HepG2 (cell line): ENCODE measurements at regions not wholly inside any gene's neighbourhood (a gene's known extent, or its start where the extent isn't known, plus 50 kb on each side); places are given as distances from the start of the nearest gene placed in this dataset.

Source experiments
- ATAC-seq: fragments of 200-7000 bp; cut with Tn5 transposase; 3 replicates; pipeline ENCODE4 v1.9.1; 2020; ENCODE audit warnings: mild to moderate bottlenecking, moderate library complexity
- BruUV-seq: library from RNA; stranded (reverse); fragments of 400-500 nt; replicated peaks from 2 replicates; lab custom pipeline; 2021; lab: Mats Ljungman, UMichigan
- CTCF ChIA-PET: fragments of 300-600 bp; formaldehyde crosslinking; extraction: SDS; loops from one replicate; lab custom pipeline; 2021; ENCODE audit warnings: low total read pairs, inconsistent platforms, low intra/inter-chr PET ratio; lab: Yijun Ruan, JAX
- POLR2A ChIA-PET: fragments of 350-600 bp; sonication (Branson Sonifier 250); formaldehyde crosslinking; loops from one replicate; lab custom pipeline; 2020; ENCODE audit warnings: antibody characterized with exemption, inconsistent platforms; lab: Yijun Ruan, JAX
- DNase-seq: peaks from one replicate; pipeline ENCODE4 v3.0.0-alpha.2; 2015; ENCODE audit warnings: low spot score
- FAIRE-seq: peaks from 3 replicates; lab custom pipeline; 2011; peaks lifted over from hg19 to GRCh38; lab: Jason Lieb, UNC
- H2AFZ ChIP-seq: one replicate; pipeline ENCODE4 v1.6.1; 2011; ENCODE audit warnings: low read length, inconsistent platforms
- H3K27ac ChIP-seq: fragments of 300-600 bp; 3 replicates; pipeline ENCODE4 v1.8.0; 2011; ENCODE audit warnings: mixed run types, mild to moderate bottlenecking, mixed read lengths, low read length, inconsistent platforms; ENCODE audit not compliant: insufficient read depth; ENCODE audit errors: extremely low read length
- H3K27me3 ChIP-seq, 2 experiments: fragments of 200-600 bp in 1 of 2; 2 replicates in 1 of 2; 3 replicates in 1 of 2; pipeline versions ENCODE4 v1.6.0 to v1.8.0; 2011; ENCODE audit warnings: low read length in 2 of 2, mild to moderate bottlenecking in 2 of 2, moderate library complexity in 2 of 2, inconsistent platforms in 1 of 2; ENCODE audit not compliant: insufficient read depth in 2 of 2, control insufficient read depth in 1 of 2
- H3K36me3 ChIP-seq, 2 experiments: fragments of 200-600 bp in 1 of 2; replicated peaks in 1 of 2; 2 replicates in 1 of 2; 3 replicates in 1 of 2; pipeline versions ENCODE4 v1.5.1 to v1.8.0; 2011; ENCODE audit warnings: low read length in 2 of 2, inconsistent platforms in 1 of 2; ENCODE audit not compliant: insufficient read depth in 2 of 2, control insufficient read depth in 1 of 2
- H3K4me1 ChIP-seq: 2 replicates; pipeline ENCODE4 v1.5.1; 2012; ENCODE audit warnings: low read length, inconsistent platforms; ENCODE audit not compliant: insufficient read depth
- H3K4me2 ChIP-seq: 2 replicates; pipeline ENCODE4 v1.6.0; 2011; ENCODE audit warnings: low read depth, low read length, inconsistent platforms
- H3K4me3 ChIP-seq, 3 experiments: fragments of 200-600 bp in 1 of 3; sonication (generic), shearing (Covaris generic) in 1 of 3; replicated peaks in 1 of 3; 2 replicates each; pipeline ENCODE4 v1.5.1; 2011 to 2016; ENCODE audit warnings: low read length in 3 of 3, inconsistent platforms in 2 of 3, low read depth in 2 of 3, mild to moderate bottlenecking in 2 of 3, control low read depth in 1 of 3, mixed read lengths in 1 of 3; ENCODE audit not compliant: insufficient read depth in 1 of 3
- H3K79me2 ChIP-seq: one replicate; pipeline ENCODE4 v1.6.1; 2011; ENCODE audit warnings: low read length, inconsistent platforms; ENCODE audit not compliant: insufficient read depth
- H3K9ac ChIP-seq: 2 replicates; pipeline ENCODE4 v1.6.0; 2011; ENCODE audit warnings: mild to moderate bottlenecking, low read depth, low read length, inconsistent platforms; ENCODE audit not compliant: insufficient read depth
- H3K9me3 ChIP-seq: 2 replicates; pipeline ENCODE4 v1.5.1; 2012; ENCODE audit warnings: mild to moderate bottlenecking, low read length
- H4K20me1 ChIP-seq: 2 replicates; pipeline ENCODE4 v1.6.0; 2011; ENCODE audit warnings: inconsistent platforms, mild to moderate bottlenecking, low read length, moderate library complexity; ENCODE audit not compliant: insufficient read depth
- AGO2 ChIP-seq: fragments of 200-400 bp; formaldehyde crosslinking; optimal IDR thresholded peaks from 2 replicates; pipeline ENCODE3; 2017; ENCODE audit warnings: mild to moderate bottlenecking, low read depth, low read length, moderate library complexity
- ATRX ChIP-seq: sonication (generic); formaldehyde crosslinking; IDR thresholded peaks from 2 replicates; pipeline ENCODE4 v1.4.0; 2020; ENCODE audit warnings: missing genetic modification reagents, borderline replicate concordance
- FIP1L1 ChIP-seq: fragments of 200-400 bp; formaldehyde crosslinking; IDR thresholded peaks from 2 replicates; pipeline ENCODE4 v1.6.1; 2018; ENCODE audit warnings: low read depth, mild to moderate bottlenecking, low read length, moderate library complexity, borderline replicate concordance; ENCODE audit not compliant: insufficient read depth
- GATAD2A ChIP-seq: IDR thresholded peaks from 2 replicates; pipeline ENCODE4 v1.6.1; 2016
- KLF16 ChIP-seq, 2 experiments: sonication (generic) in 1 of 2; formaldehyde crosslinking in 1 of 2; IDR thresholded peaks; 2 replicates each; pipeline versions ENCODE4 v1.6.1 to v1.8.0; 2016 to 2023; ENCODE audit warnings: missing genetic modification reagents in 2 of 2, missing compliant biosample characterization in 1 of 2
- NFE2L1 ChIP-seq: sonication (generic); formaldehyde crosslinking; IDR thresholded peaks from 2 replicates; pipeline ENCODE4 v1.4.0; 2020; ENCODE audit warnings: missing genetic modification reagents, mild to moderate bottlenecking, borderline replicate concordance
- RORA ChIP-seq: sonication (generic); formaldehyde crosslinking; IDR thresholded peaks from 2 replicates; pipeline ENCODE4 v1.5.0; 2020; ENCODE audit warnings: mild to moderate bottlenecking, missing genetic modification reagents, moderate library complexity
- TFDP1 ChIP-seq: IDR thresholded peaks from 2 replicates; pipeline ENCODE4 v1.6.1; 2016; ENCODE audit warnings: missing compliant biosample characterization, missing genetic modification reagents, borderline replicate concordance
- ZBTB1 ChIP-seq: sonication (generic); formaldehyde crosslinking; IDR thresholded peaks from 2 replicates; pipeline ENCODE4 v1.4.0; 2020; ENCODE audit warnings: missing genetic modification reagents, borderline replicate concordance
- ZNF292 ChIP-seq: sonication (generic); formaldehyde crosslinking; IDR thresholded peaks from 2 replicates; pipeline ENCODE4 v1.8.1; 2022; ENCODE audit warnings: mild to moderate bottlenecking, low read depth, missing genetic modification reagents, borderline replicate concordance
- ZNF296 ChIP-seq: sonication (generic); formaldehyde crosslinking; conservative IDR thresholded peaks from 2 replicates; pipeline ENCODE4 v1.5.0; 2020; ENCODE audit warnings: mild to moderate bottlenecking, missing genetic modification reagents
- ZNF713 ChIP-seq: sonication (generic); formaldehyde crosslinking; IDR thresholded peaks from 2 replicates; pipeline ENCODE4 v1.4.0; 2020; ENCODE audit warnings: mild to moderate bottlenecking, missing genetic modification reagents
- ZNF784 ChIP-seq: sonication (generic); formaldehyde crosslinking; IDR thresholded peaks from 2 replicates; pipeline ENCODE4 v1.5.1; 2020; ENCODE audit warnings: missing genetic modification reagents, mild to moderate bottlenecking, borderline replicate concordance
- WGBS: methylation state at CpG from one replicate; pipeline ENCODE4 v1.1.6; 2017; ENCODE audit warnings: low lambda C conversion rate; 5-methylcytosine and 5-hydroxymethylcytosine counted together
- in situ Hi-C: cut with HindIII; loops from 2 replicates; pipeline ENCODE4 v1.10.0; 2017; ENCODE audit warnings: low pct_unique_long_range_greater_than_20kb; ENCODE audit not compliant: extremely low pct_ligation_motif_present
- intact Hi-C: fragments of 100-400 bp; cut with micrococcal nuclease; formaldehyde crosslinking; loops from one replicate; pipeline ENCODE4 v1.10.0; 2022; ENCODE audit not compliant: unreplicated experiment

- CTCF ChIA-PET, result no interaction called here
- H3K9ac ChIP-seq, result no peak overlapping the region
- WGBS, result 73% methylated on average over 13 of the region's 29 CpGs
- H3K27ac ChIP-seq, result no peak overlapping the region
- no peaks in the 10 kb centered on the region for H3K79me2 ChIP-seq
- H4K20me1 ChIP-seq, result no peaks in the 10 kb centered on the region
- ATAC-seq, result no peak
- no peak overlapping the region for H3K4me2 ChIP-seq
- POLR2A ChIA-PET, result no interaction called here
- H3K36me3 ChIP-seq, result no peaks in the 10 kb centered on the region
- TF ChIP-seq ZBTB1 (CRISPR knock-in tag) (no peak), TFDP1 (CRISPR knock-in tag) (no peak), ATRX (CRISPR knock-in tag) (no peak), ZNF784 (CRISPR knock-in tag) (no peak), RORA (CRISPR knock-in tag) (no peak), ZNF292 (no peak), AGO2 (no peak), ZNF296 (CRISPR knock-in tag) (no peak), NFE2L1 (CRISPR knock-in tag) (no peak), ZNF713 (CRISPR knock-in tag) (no peak), KLF16 (CRISPR knock-in tag; IDR thresholded peaks at IDR 0.05) (no peak), FIP1L1 (no peak), GATAD2A (CRISPR knock-in tag) (no peak)
- TF ChIP-seq, all 625 proteins: peak for 0
- no peak for DNase-seq
- no peak for FAIRE-seq
- in situ Hi-C loops, result no loop called here
- Histone ChIP-seq H3K4me1 (no peaks in the 10 kb centered on the region), H3K27me3 (peaks cover 3 to 41% of the 10 kb centered on the region in 2 experiments), H3K4me3 (no peak overlapping the region), H2AFZ (no peak overlapping the region), H3K9me3 (no peaks in the 10 kb centered on the region)
- no TSS peak for BruUV-seq
- intact Hi-C loops, result no loop called here
These were observed 293.2 kb upstream of the IRX4 start for GRCh38 chr5:2175842-2176404.
